ENCODE measurements at regions not wholly inside any gene's neighbourhood (a gene's known extent, or its start where the extent isn't known, plus 50 kb on each side); places are given as distances from the start of the nearest gene placed in this dataset.
A peak's percentile ranks its signal among the peaks of the same experiment; 100 is the strongest.

- no peak for DNase-seq (ENCODE audit: low spot score)
Measured at GRCh38 chr5:6806668-6807067, 93.4 kb downstream of the TENT4A start.

GRCh38 chr5:6808462-6808861 lies 95.2 kb downstream of the TENT4A start:
- no peak for DNase-seq (ENCODE audit: low spot score)

- DNase-seq (ENCODE audit: low spot score) = no peak
Measured at GRCh38 chr5:6810641-6811405, 97.6 kb downstream of the TENT4A start.

- no peak for DNase-seq (ENCODE audit: low spot score)
Measured at GRCh38 chr5:6812091-6812490, 98.9 kb downstream of the TENT4A start.

- DNase-seq (ENCODE audit: low spot score) = no peak
Measured at GRCh38 chr5:6812800-6813731, 99.8 kb downstream of the TENT4A start.

GRCh38 chr5:6814816-6815215 lies 101.6 kb downstream of the TENT4A start:
- DNase-seq (ENCODE audit: low spot score) = no peak

GRCh38 chr5:6818594-6819511 lies 105.6 kb downstream of the TENT4A start:
- DNase-seq (ENCODE audit: low spot score) = no peak

- no peak for DNase-seq (ENCODE audit: low spot score)
Measured at GRCh38 chr5:6819521-6819920, 106.3 kb downstream of the TENT4A start.

- DNase-seq (ENCODE audit: low spot score) = peak; percentile 30
Measured at GRCh38 chr5:6820851-6821479, 107.7 kb downstream of the TENT4A start.

- no peak for DNase-seq (ENCODE audit: low spot score)
Measured at GRCh38 chr5:6822068-6822467, 108.8 kb downstream of the TENT4A start.

GRCh38 chr5:6822556-6823343 lies 109.5 kb downstream of the TENT4A start:
- no peak for DNase-seq (ENCODE audit: low spot score)

GRCh38 chr5:6823996-6824395 lies 110.8 kb downstream of the TENT4A start:
- DNase-seq (ENCODE audit: low spot score) = no peak

- DNase-seq (ENCODE audit: low spot score) = no peak
Measured at GRCh38 chr5:6825678-6826244, 112.5 kb downstream of the TENT4A start.

- DNase-seq (ENCODE audit: low spot score) = no peak
Measured at GRCh38 chr5:6826756-6827155, 113.5 kb downstream of the TENT4A start.

- DNase-seq (ENCODE audit: low spot score) = no peak
Measured at GRCh38 chr5:6827526-6828219, 114.4 kb downstream of the TENT4A start.

GRCh38 chr5:6829150-6829784 lies 116.0 kb downstream of the TENT4A start:
- DNase-seq (ENCODE audit: low spot score) = peak; percentile 21

- DNase-seq (ENCODE audit: low spot score) = no peak
Measured at GRCh38 chr5:6830643-6831239, 117.5 kb downstream of the TENT4A start.

GRCh38 chr5:6831678-6832671 lies 118.7 kb downstream of the TENT4A start:
- DNase-seq (ENCODE audit: low spot score) = no peak

Measured in hepatic stellate cell (primary cell).